HT1080 (cell line): ENCODE measurements at regions not wholly inside any gene's neighbourhood (a gene's known extent, or its start where the extent isn't known, plus 50 kb on each side); places are given as distances from the start of the nearest gene placed in this dataset.

Experiments
- DNase-seq: peaks from one replicate; pipeline ENCODE4 v3.0.0-alpha.2; 2015; ENCODE audit warnings: low read depth

GRCh38 chr16:65932350-65933072 lies 434.0 kb upstream of the CDH5 start:
- no peak for DNase-seq

GRCh38 chr16:65922923-65923322 lies 443.6 kb upstream of the CDH5 start:
- no peak for DNase-seq

GRCh38 chr16:65919986-65920376 lies 446.5 kb upstream of the CDH5 start:
- no peak for DNase-seq

- no peak for DNase-seq
Measured at GRCh38 chr16:65919145-65919985, 447.1 kb upstream of the CDH5 start.

GRCh38 chr16:65917466-65917865 lies 449.0 kb upstream of the CDH5 start:
- no peak for DNase-seq

GRCh38 chr16:65916995-65917394 lies 449.5 kb upstream of the CDH5 start:
- DNase-seq = no peak

GRCh38 chr16:65910291-65910690 lies 456.2 kb upstream of the CDH5 start:
- DNase-seq = no peak

GRCh38 chr16:65909310-65910050 lies 457.0 kb upstream of the CDH5 start:
- peak; percentile 50 for DNase-seq

- no peak for DNase-seq
Measured at GRCh38 chr16:65908568-65908967, 457.9 kb upstream of the CDH5 start.

GRCh38 chr16:65905331-65905730 lies 461.2 kb upstream of the CDH5 start:
- no peak for DNase-seq

- DNase-seq = no peak
Measured at GRCh38 chr16:65896448-65897153, 469.9 kb upstream of the CDH5 start.

- no peak for DNase-seq
Measured at GRCh38 chr16:65895906-65896305, 470.6 kb upstream of the CDH5 start.

- no peak for DNase-seq
Measured at GRCh38 chr16:65895486-65895885, 471.0 kb upstream of the CDH5 start.

- DNase-seq = no peak
Measured at GRCh38 chr16:65890203-65890602, 476.3 kb upstream of the CDH5 start.

- peak; percentile 30 for DNase-seq
Measured at GRCh38 chr16:65889533-65889966, 476.9 kb upstream of the CDH5 start.

- DNase-seq = peak; percentile 2
Measured at GRCh38 chr16:65888201-65888600, 478.3 kb upstream of the CDH5 start.

GRCh38 chr16:65884018-65884417 lies 482.5 kb upstream of the CDH5 start:
- DNase-seq = peak; percentile 61

- DNase-seq = no peak
Measured at GRCh38 chr16:65878347-65878746, 488.1 kb upstream of the CDH5 start.

GRCh38 chr16:65876624-65877023 lies 489.9 kb upstream of the CDH5 start:
- no peak for DNase-seq

- peak; percentile 9 for DNase-seq
Measured at GRCh38 chr16:65876056-65876408, 490.5 kb upstream of the CDH5 start.

GRCh38 chr16:65875381-65876055 lies 491.0 kb upstream of the CDH5 start:
- DNase-seq = peak; percentile 6
